A673 (cell line): ENCODE measurements at regions not wholly inside any gene's neighbourhood (a gene's known extent, or its start where the extent isn't known, plus 50 kb on each side); places are given as distances from the start of the nearest gene placed in this dataset.
"Not testable (repeated sequence)": the region's sequence is repeated elsewhere in the genome, so short reads cannot be mapped to it uniquely, and the experiment has no call there.

Experiments used
- BruUV-seq: library from RNA; stranded (reverse); fragments of 400-500 nt; replicated peaks from 2 replicates; lab custom pipeline; 2021; lab: Mats Ljungman, UMichigan
- CTCF ChIA-PET: fragments of 300-600 bp; sonication (Branson Sonifier 250); formaldehyde crosslinking; loops from one replicate; lab custom pipeline; 2022; ENCODE audit warnings: antibody characterized with exemption; lab: Charles Lee
- POLR2A ChIA-PET: fragments of 300-600 bp; sonication (Branson Sonifier 250); formaldehyde crosslinking; loops from one replicate; lab custom pipeline; 2022; ENCODE audit warnings: antibody characterized with exemption; ENCODE audit not compliant: low non-redundant PET; lab: Charles Lee
- DNase-seq: peaks from one replicate; pipeline ENCODE4 v3.0.0-alpha.2; 2015; ENCODE audit warnings: low spot score
- H3K27ac ChIP-seq: fragments of 200-600 bp; sonication (generic); 2 replicates; pipeline ENCODE4 v1.5.1; 2016; ENCODE audit warnings: mixed run types, low read depth, mild to moderate bottlenecking, mixed read lengths, antibody characterized with exemption, low read length; ENCODE audit not compliant: poor library complexity, severe bottlenecking
- H3K27me3 ChIP-seq: fragments of 200-600 bp; sonication (generic); replicated peaks from 2 replicates; pipeline ENCODE4 v1.6.1; 2017; ENCODE audit warnings: mixed run types, low read depth, mild to moderate bottlenecking, mixed read lengths, antibody characterized with exemption, low read length; ENCODE audit not compliant: insufficient read depth, poor library complexity
- H3K36me3 ChIP-seq: fragments of 200-600 bp; sonication (generic); 2 replicates; pipeline ENCODE4 v1.6.1; 2016; ENCODE audit warnings: mixed run types, mild to moderate bottlenecking, mixed read lengths, antibody characterized with exemption, low read length; ENCODE audit not compliant: insufficient read depth, poor library complexity, severe bottlenecking
- H3K4me1 ChIP-seq: fragments of 200-600 bp; sonication (generic); 2 replicates; pipeline ENCODE4 v1.6.1; 2017; ENCODE audit warnings: mixed run types, mild to moderate bottlenecking, mixed read lengths, antibody characterized with exemption, low read length; ENCODE audit not compliant: insufficient read depth, poor library complexity, severe bottlenecking
- H3K4me3 ChIP-seq: fragments of 200-600 bp; sonication (generic); 2 replicates; pipeline ENCODE4 v1.5.1; 2016; ENCODE audit warnings: low read depth, mixed run types, mild to moderate bottlenecking, mixed read lengths, low read length; ENCODE audit not compliant: poor library complexity, severe bottlenecking
- H3K9me3 ChIP-seq: fragments of 200-600 bp; sonication (generic); 2 replicates; pipeline ENCODE4 v1.6.1; 2016; ENCODE audit warnings: mixed run types, low read depth, mild to moderate bottlenecking, mixed read lengths, antibody characterized with exemption, low read length; ENCODE audit not compliant: poor library complexity, severe bottlenecking
- CTCF ChIP-seq: fragments of 300-800, 200-600 bp; sonication (generic); conservative IDR thresholded peaks from 2 replicates; pipeline ENCODE4 v1.5.1; 2017; ENCODE audit warnings: low read depth, mild to moderate bottlenecking, antibody characterized with exemption, low read length, moderate library complexity, mixed read lengths
- EZH2 ChIP-seq: fragments of 200-600 bp; sonication (generic); IDR thresholded peaks from 2 replicates; pipeline ENCODE4 v1.6.1; 2017; ENCODE audit warnings: borderline replicate concordance, low read depth, mild to moderate bottlenecking, mixed read lengths, antibody characterized with exemption, low read length; ENCODE audit not compliant: poor library complexity, severe bottlenecking
- intact Hi-C: fragments of 100-400 bp; cut with micrococcal nuclease; formaldehyde crosslinking; loops from one replicate; pipeline ENCODE4 v1.10.0; 2022; ENCODE audit not compliant: unreplicated experiment

GRCh38 chr14:85010186-85010585, 519.8 kb upstream of the FLRT2 start:
- ChIA-PET POLR2A (no interaction called here), CTCF (no interaction called here)
- Histone ChIP-seq H3K27ac (no peak overlapping the region), H3K4me1 (no peaks in the 10 kb centered on the region), H3K4me3 (no peak overlapping the region), H3K9me3 (no peaks in the 10 kb centered on the region), H3K36me3 (no peaks in the 10 kb centered on the region), H3K27me3 (no peaks in the 10 kb centered on the region)
- intact Hi-C loops, result no loop called here
- DNase-seq, result no peak
- no peak for TF ChIP-seq EZH2
- TF ChIP-seq CTCF, result no peak
- no TSS peak for BruUV-seq

GRCh38 chr14:85016496-85016895, 513.4 kb upstream of the FLRT2 start:
- no TSS peak for BruUV-seq
- no peak overlapping the region for H3K27ac ChIP-seq
- no peaks in the 10 kb centered on the region for H3K9me3 ChIP-seq
- POLR2A ChIA-PET, result interaction anchor here (0.6 kb wide), 1 partner anchor 18 kb away, joined by 3 read pairs; no protein-coding TSS in a partner anchor
- DNase-seq, result peak; percentile 48
- no peak for TF ChIP-seq EZH2
- TF ChIP-seq CTCF, result no peak
- no peaks in the 10 kb centered on the region for H3K27me3 ChIP-seq
- CTCF ChIA-PET, result no interaction called here
- intact Hi-C loops, result no loop called here
- H3K4me3 ChIP-seq, result no peak overlapping the region
- H3K4me1 ChIP-seq, result no peaks in the 10 kb centered on the region
- no peaks in the 10 kb centered on the region for H3K36me3 ChIP-seq

DNA sequence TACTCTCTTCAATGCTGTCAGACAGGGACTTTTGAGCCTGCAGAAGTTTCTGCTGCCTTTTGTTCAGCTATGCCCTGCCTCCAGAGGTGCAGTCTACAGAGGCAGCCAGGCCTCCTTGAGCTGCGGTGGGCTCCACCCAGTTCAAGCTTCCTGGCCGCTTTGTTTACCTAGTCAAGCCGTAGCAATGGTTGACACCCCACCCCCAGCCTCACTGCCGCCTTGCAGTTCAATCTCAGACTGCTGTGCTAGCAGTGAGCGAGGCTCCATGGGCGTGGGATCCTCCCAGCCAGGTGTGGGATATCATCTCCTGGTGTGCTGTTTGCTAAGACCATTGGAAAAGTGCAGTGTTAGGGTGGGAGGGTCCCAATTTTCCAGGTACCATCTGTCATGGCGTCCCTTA, 506.1 kb upstream of the FLRT2 start:
- H3K27me3 ChIP-seq, H3K4me3 ChIP-seq, H3K4me1 ChIP-seq, H3K9me3 ChIP-seq, BruUV-seq, H3K36me3 ChIP-seq, DNase-seq, intact Hi-C loops, POLR2A ChIA-PET, H3K27ac ChIP-seq, CTCF ChIA-PET: not testable (repeated sequence)

GRCh38 chr14:85024931-85025330, 505.0 kb upstream of the FLRT2 start:
- TF ChIP-seq EZH2, result no peak
- no peak for TF ChIP-seq CTCF
- CTCF ChIA-PET, result no interaction called here
- H3K27ac ChIP-seq, result no peak overlapping the region

More at GRCh38 chr14:85024931-85025330, 505.0 kb upstream of the FLRT2 start:
- intact Hi-C loops, result no loop called here
- POLR2A ChIA-PET, result no interaction called here
- Histone ChIP-seq H3K36me3 (no peaks in the 10 kb centered on the region), H3K4me3 (no peak overlapping the region), H3K4me1 (no peaks in the 10 kb centered on the region), H3K27me3 (no peaks in the 10 kb centered on the region), H3K9me3 (no peaks in the 10 kb centered on the region)
- peak; percentile 63 for DNase-seq
- no TSS peak for BruUV-seq
